Astrocyte (in vitro differentiated cells and primary cell): ENCODE measurements at regions not wholly inside any gene's neighbourhood (a gene's known extent, or its start where the extent isn't known, plus 50 kb on each side); places are given as distances from the start of the nearest gene placed in this dataset.

Experiments
- DNase-seq: peaks from one replicate; pipeline ENCODE4 v3.0.0-alpha.2; 2010; ENCODE audit warnings: low read depth
- FAIRE-seq: peaks from 2 replicates; lab custom pipeline; 2011; peaks lifted over from hg19 to GRCh38; lab: Jason Lieb, UNC
- H2AFZ ChIP-seq: 2 replicates; pipeline ENCODE4 v1.6.0; 2012; ENCODE audit warnings: low read depth, low read length, inconsistent platforms
- H3K27ac ChIP-seq: 2 replicates; pipeline ENCODE4 v1.5.1; 2011; ENCODE audit warnings: low read depth, low read length, inconsistent platforms
- H3K27me3 ChIP-seq: 2 replicates; pipeline ENCODE4 v1.6.0; 2011; ENCODE audit warnings: low read length, inconsistent platforms; ENCODE audit not compliant: insufficient read depth
- H3K36me3 ChIP-seq: 2 replicates; pipeline ENCODE4 v1.5.1; 2011; ENCODE audit warnings: low read length, inconsistent platforms; ENCODE audit not compliant: insufficient read depth
- H3K4me1 ChIP-seq: 2 replicates; pipeline ENCODE4 v1.5.1; 2011; ENCODE audit warnings: low read length, inconsistent platforms; ENCODE audit not compliant: insufficient read depth
- H3K4me2 ChIP-seq: 2 replicates; pipeline ENCODE4 v1.6.0; 2012; ENCODE audit warnings: low read length, inconsistent platforms
- H3K4me3 ChIP-seq: 2 replicates; pipeline ENCODE4 v1.5.1; 2011; ENCODE audit warnings: low read depth, mild to moderate bottlenecking, low read length, inconsistent platforms; ENCODE audit not compliant: insufficient read depth
- H3K79me2 ChIP-seq: 2 replicates; pipeline ENCODE4 v1.6.0; 2012; ENCODE audit warnings: mild to moderate bottlenecking, low read length, inconsistent platforms; ENCODE audit not compliant: insufficient read depth
- H3K9ac ChIP-seq: 2 replicates; pipeline ENCODE4 v1.6.0; 2012; ENCODE audit warnings: mild to moderate bottlenecking, low read length, inconsistent platforms
- H3K9me3 ChIP-seq: 2 replicates; pipeline ENCODE4 v1.5.1; 2012; ENCODE audit warnings: low read depth, mild to moderate bottlenecking, low read length, inconsistent platforms; ENCODE audit not compliant: insufficient read depth
- H4K20me1 ChIP-seq: 2 replicates; pipeline ENCODE4 v1.6.0; 2012; ENCODE audit warnings: low read length, inconsistent platforms; ENCODE audit not compliant: insufficient read depth
- H3K27ac Mint-ChIP-seq: one replicate; pipeline ENCODE4 v1.8.0; 2021; ENCODE audit warnings: mild to moderate bottlenecking, mixed read lengths; ENCODE audit not compliant: unreplicated experiment
- H3K27me3 Mint-ChIP-seq: one replicate; pipeline ENCODE4 v1.8.0; 2021; ENCODE audit warnings: low read depth, mixed read lengths; ENCODE audit not compliant: unreplicated experiment
- H3K36me3 Mint-ChIP-seq: one replicate; pipeline ENCODE4 v1.8.0; 2021; ENCODE audit warnings: low read depth, mixed read lengths; ENCODE audit not compliant: unreplicated experiment
- H3K4me1 Mint-ChIP-seq: one replicate; pipeline ENCODE4 v1.8.0; 2021; ENCODE audit warnings: low read depth, mixed read lengths; ENCODE audit not compliant: unreplicated experiment
- H3K4me3 Mint-ChIP-seq: one replicate; pipeline ENCODE4 v1.8.0; 2021; ENCODE audit warnings: mild to moderate bottlenecking, moderate library complexity, mixed read lengths; ENCODE audit not compliant: unreplicated experiment
- H3K9me3 Mint-ChIP-seq: one replicate; pipeline ENCODE4 v1.8.0; 2021; ENCODE audit warnings: mild to moderate bottlenecking, mixed read lengths; ENCODE audit not compliant: unreplicated experiment
- EZH2 ChIP-seq: IDR thresholded peaks from 2 replicates; pipeline ENCODE4 v1.6.1; 2012; ENCODE audit warnings: mild to moderate bottlenecking, low read length, inconsistent platforms; ENCODE audit not compliant: insufficient read depth
- TF ChIP-seq, protein P1 (sequence below): IDR thresholded peaks from 2 replicates; pipeline ENCODE4 v1.5.1; 2011; ENCODE audit warnings: low read depth, mild to moderate bottlenecking, inconsistent platforms, low read length, moderate library complexity; ENCODE audit not compliant: insufficient read depth

DNA sequence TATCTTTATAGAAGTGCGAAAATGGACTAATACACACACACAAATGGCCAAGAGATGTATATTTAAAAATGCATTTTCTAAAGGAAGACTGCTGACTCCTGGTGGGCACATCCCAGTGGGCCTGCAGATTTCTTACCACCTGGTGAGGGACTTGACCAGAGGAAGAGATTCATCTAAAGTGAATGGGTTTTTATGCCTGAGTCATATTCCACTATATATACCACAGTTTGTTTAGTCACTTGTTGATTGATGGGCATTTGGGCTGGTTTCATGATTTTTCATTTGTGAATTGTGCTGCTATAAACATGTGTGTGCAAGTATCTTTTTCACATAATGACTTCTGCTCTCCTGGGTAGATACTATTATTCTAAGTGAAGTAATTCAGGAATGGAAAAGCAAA lies 277.3 kb downstream of the SLC16A7 start:
- H3K27ac ChIP-seq = no peak overlapping the region
- no peaks in the 10 kb centered on the region for H3K27me3 Mint-ChIP-seq
- TF ChIP-seq, protein P1, sequence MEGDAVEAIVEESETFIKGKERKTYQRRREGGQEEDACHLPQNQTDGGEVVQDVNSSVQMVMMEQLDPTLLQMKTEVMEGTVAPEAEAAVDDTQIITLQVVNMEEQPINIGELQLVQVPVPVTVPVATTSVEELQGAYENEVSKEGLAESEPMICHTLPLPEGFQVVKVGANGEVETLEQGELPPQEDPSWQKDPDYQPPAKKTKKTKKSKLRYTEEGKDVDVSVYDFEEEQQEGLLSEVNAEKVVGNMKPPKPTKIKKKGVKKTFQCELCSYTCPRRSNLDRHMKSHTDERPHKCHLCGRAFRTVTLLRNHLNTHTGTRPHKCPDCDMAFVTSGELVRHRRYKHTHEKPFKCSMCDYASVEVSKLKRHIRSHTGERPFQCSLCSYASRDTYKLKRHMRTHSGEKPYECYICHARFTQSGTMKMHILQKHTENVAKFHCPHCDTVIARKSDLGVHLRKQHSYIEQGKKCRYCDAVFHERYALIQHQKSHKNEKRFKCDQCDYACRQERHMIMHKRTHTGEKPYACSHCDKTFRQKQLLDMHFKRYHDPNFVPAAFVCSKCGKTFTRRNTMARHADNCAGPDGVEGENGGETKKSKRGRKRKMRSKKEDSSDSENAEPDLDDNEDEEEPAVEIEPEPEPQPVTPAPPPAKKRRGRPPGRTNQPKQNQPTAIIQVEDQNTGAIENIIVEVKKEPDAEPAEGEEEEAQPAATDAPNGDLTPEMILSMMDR = no peak
- no peak for TF ChIP-seq EZH2
- H3K4me1 Mint-ChIP-seq = no peaks in the 10 kb centered on the region
- no peaks in the 10 kb centered on the region for H3K79me2 ChIP-seq
- H3K9me3 ChIP-seq = no peaks in the 10 kb centered on the region
- no peaks in the 10 kb centered on the region for H4K20me1 ChIP-seq
- no peak overlapping the region for H3K27ac Mint-ChIP-seq
- H3K4me3 Mint-ChIP-seq = no peak overlapping the region
- FAIRE-seq (no peak), DNase-seq (no peak)
- H3K27me3 ChIP-seq = no peaks in the 10 kb centered on the region
- H3K4me2 ChIP-seq = no peak overlapping the region
- H2AFZ ChIP-seq = no peak overlapping the region
- no peaks in the 10 kb centered on the region for H3K4me1 ChIP-seq
- no peak overlapping the region for H3K4me3 ChIP-seq
- no peaks in the 10 kb centered on the region for H3K36me3 Mint-ChIP-seq
- H3K9me3 Mint-ChIP-seq = peaks cover 1% of the 10 kb centered on the region
- H3K9ac ChIP-seq = no peak overlapping the region
- no peaks in the 10 kb centered on the region for H3K36me3 ChIP-seq

DNA sequence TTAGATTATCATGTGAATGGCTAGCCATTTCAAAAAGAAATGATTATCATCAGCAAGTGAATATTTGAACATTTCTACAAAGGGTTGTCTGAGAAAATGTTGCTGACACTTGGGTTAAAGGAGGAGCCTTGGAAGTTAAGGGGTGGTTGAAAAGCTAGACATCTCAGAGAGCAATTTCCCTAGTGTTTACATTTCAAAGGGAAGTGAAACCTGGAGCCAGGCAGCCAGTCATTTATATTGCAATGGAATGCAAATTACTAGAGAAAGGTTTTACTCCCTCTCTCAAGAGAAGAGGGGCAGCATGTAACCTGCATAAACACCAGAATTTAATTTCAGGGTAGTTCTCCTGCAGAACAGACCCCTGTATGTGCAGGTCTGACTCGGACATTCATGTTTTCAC lies 279.0 kb downstream of the SLC16A7 start:
- Histone ChIP-seq H3K27me3 (no peaks in the 10 kb centered on the region), H3K4me2 (no peak overlapping the region), H3K36me3 (no peaks in the 10 kb centered on the region), H3K4me3 (no peak overlapping the region), H2AFZ (no peak overlapping the region), H3K4me1 (no peaks in the 10 kb centered on the region), H3K27ac (no peak overlapping the region), H3K79me2 (no peaks in the 10 kb centered on the region), H3K9ac (no peak overlapping the region), H4K20me1 (no peaks in the 10 kb centered on the region), H3K9me3 (no peaks in the 10 kb centered on the region)
- Mint-ChIP-seq H3K27ac (no peak overlapping the region), H3K4me3 (no peak overlapping the region), H3K27me3 (no peaks in the 10 kb centered on the region), H3K4me1 (no peaks in the 10 kb centered on the region), H3K36me3 (no peaks in the 10 kb centered on the region), H3K9me3 (peaks cover 1% of the 10 kb centered on the region)
- TF ChIP-seq, protein P1 = no peak
- no peak for TF ChIP-seq EZH2
- FAIRE-seq (no peak), DNase-seq (no peak)

DNA sequence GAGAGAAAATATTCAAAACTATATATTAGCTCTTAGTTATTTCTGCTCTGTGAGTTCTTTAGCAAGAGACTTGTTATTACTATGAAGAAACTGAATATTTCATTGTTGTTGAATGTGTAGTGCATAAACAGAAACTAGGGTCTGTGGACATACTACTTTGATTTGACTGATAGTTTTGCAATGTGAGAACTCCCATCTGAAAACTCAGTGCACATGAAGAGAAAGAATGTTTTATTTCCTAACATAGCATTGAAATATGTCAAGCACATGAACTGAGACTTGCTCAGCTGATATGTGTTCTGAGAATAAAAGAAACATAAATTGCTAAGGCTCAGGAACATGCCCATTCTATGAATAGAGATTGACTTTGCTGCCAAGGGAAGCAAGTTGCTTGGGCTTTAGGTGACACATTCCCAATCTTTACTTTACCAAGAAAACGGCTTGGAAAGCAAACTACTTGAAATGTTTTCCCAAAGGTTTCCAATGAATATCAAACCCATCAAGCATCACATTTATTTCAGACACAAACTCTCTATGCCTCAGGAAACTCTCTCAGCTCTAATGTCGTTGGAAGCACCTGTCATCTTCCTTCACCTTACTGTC lies 290.4 kb downstream of the SLC16A7 start:
- Mint-ChIP-seq H3K4me3 (no peak overlapping the region), H3K4me1 (no peaks in the 10 kb centered on the region), H3K9me3 (no peaks in the 10 kb centered on the region), H3K36me3 (no peaks in the 10 kb centered on the region), H3K27ac (no peak overlapping the region), H3K27me3 (no peaks in the 10 kb centered on the region)
- Histone ChIP-seq H3K4me1 (no peaks in the 10 kb centered on the region), H2AFZ (no peak overlapping the region), H3K4me3 (no peak overlapping the region), H3K27me3 (no peaks in the 10 kb centered on the region), H3K36me3 (no peaks in the 10 kb centered on the region), H3K4me2 (no peak overlapping the region), H4K20me1 (no peaks in the 10 kb centered on the region), H3K79me2 (no peaks in the 10 kb centered on the region), H3K9ac (no peak overlapping the region), H3K27ac (no peak overlapping the region), H3K9me3 (no peaks in the 10 kb centered on the region)
- DNase-seq (no peak), FAIRE-seq (no peak)
- TF ChIP-seq, protein P1 = no peak
- no peak for TF ChIP-seq EZH2
